A673 (cell line): ENCODE measurements at regions not wholly inside any gene's neighbourhood (a gene's known extent, or its start where the extent isn't known, plus 50 kb on each side); places are given as distances from the start of the nearest gene placed in this dataset.

Experiments used
- EZH2 ChIP-seq: fragments of 200-600 bp; sonication (generic); IDR thresholded peaks from 2 replicates; pipeline ENCODE4 v1.6.1; 2017; ENCODE audit warnings: borderline replicate concordance, low read depth, mild to moderate bottlenecking, mixed read lengths, antibody characterized with exemption, low read length; ENCODE audit not compliant: poor library complexity, severe bottlenecking
- TF ChIP-seq, protein P1 (sequence below): fragments of 300-800, 200-600 bp; sonication (generic); conservative IDR thresholded peaks from 2 replicates; pipeline ENCODE4 v1.5.1; 2017; ENCODE audit warnings: low read depth, mild to moderate bottlenecking, antibody characterized with exemption, low read length, moderate library complexity, mixed read lengths

DNA sequence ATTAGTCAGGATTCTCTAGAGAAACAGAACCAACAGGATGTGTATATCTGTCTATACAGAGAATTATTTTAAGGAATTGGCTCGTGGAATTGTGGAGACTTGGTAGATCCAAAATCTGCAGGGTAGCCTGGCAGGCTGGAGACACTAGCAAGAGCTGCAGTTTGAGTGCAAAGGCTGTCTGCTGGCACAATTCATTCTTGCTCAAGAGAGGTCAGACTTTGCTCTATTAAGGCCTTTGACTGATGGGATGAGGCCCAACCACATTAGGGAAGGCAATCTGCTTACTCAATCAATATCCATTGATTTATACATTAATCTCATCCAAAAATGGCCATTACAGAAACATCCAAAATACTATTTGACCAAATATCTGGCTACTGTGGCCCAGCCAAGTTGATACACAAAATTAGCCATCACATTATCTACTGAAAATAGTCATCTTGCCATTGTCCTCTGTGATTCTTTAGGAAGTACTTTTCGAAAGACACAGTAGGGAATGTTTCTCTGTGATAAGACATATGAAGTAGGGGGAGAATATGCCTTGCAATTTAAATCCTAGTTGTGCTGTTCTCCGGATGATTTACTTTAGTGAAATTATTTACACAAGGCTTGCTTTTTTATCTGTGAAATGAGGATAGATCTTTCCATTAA is 873.8 kb downstream of the ROBO2 start:
- TF ChIP-seq, protein P1, sequence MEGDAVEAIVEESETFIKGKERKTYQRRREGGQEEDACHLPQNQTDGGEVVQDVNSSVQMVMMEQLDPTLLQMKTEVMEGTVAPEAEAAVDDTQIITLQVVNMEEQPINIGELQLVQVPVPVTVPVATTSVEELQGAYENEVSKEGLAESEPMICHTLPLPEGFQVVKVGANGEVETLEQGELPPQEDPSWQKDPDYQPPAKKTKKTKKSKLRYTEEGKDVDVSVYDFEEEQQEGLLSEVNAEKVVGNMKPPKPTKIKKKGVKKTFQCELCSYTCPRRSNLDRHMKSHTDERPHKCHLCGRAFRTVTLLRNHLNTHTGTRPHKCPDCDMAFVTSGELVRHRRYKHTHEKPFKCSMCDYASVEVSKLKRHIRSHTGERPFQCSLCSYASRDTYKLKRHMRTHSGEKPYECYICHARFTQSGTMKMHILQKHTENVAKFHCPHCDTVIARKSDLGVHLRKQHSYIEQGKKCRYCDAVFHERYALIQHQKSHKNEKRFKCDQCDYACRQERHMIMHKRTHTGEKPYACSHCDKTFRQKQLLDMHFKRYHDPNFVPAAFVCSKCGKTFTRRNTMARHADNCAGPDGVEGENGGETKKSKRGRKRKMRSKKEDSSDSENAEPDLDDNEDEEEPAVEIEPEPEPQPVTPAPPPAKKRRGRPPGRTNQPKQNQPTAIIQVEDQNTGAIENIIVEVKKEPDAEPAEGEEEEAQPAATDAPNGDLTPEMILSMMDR = no peak
- no peak for TF ChIP-seq EZH2
